Neural cell (in vitro differentiated cells): ENCODE measurements at regions not wholly inside any gene's neighbourhood (a gene's known extent, or its start where the extent isn't known, plus 50 kb on each side); places are given as distances from the start of the nearest gene placed in this dataset.

Experiments
- H2AFZ ChIP-seq: fragments of 200-600, 300-800 bp; sonication (generic), shearing (Covaris generic); 2 replicates; pipeline ENCODE4 v1.6.0; 2014; ENCODE audit warnings: low read depth, mild to moderate bottlenecking, antibody characterized with exemption, low read length, moderate library complexity
- H3F3A ChIP-seq: fragments of 200-600 bp; shearing (Covaris generic); 2 replicates; pipeline ENCODE4 v1.6.1; 2016; ENCODE audit warnings: mild to moderate bottlenecking, moderate library complexity, mixed read lengths, antibody characterized with exemption, low read length; ENCODE audit not compliant: insufficient read depth, poor library complexity, severe bottlenecking
- H3K27ac ChIP-seq: fragments of 200-600, 300-800 bp; sonication (generic), shearing (Covaris generic); 2 replicates; pipeline ENCODE4 v1.5.1; 2014; ENCODE audit warnings: mild to moderate bottlenecking, low read length, moderate library complexity
- H3K27me3 ChIP-seq: fragments of 300-800, 200-600 bp; sonication (generic), shearing (Covaris generic); 2 replicates; pipeline ENCODE4 v1.6.0; 2014; ENCODE audit warnings: mild to moderate bottlenecking, low read depth, low read length, moderate library complexity; ENCODE audit not compliant: insufficient read depth
- H3K36me3 ChIP-seq: fragments of 300-800, 200-600 bp; sonication (generic), shearing (Covaris generic); 2 replicates; pipeline ENCODE4 v1.5.1; 2014; ENCODE audit warnings: mild to moderate bottlenecking, antibody characterized with exemption, low read length, moderate library complexity; ENCODE audit not compliant: insufficient read depth
- H3K4me2 ChIP-seq: fragments of 300-800, 200-600 bp; sonication (generic), shearing (Covaris generic); 2 replicates; pipeline ENCODE4 v1.6.0; 2014; ENCODE audit warnings: mild to moderate bottlenecking, low read length
- H3K4me3 ChIP-seq: fragments of 300-800, 200-600 bp; sonication (generic), shearing (Covaris generic); 2 replicates; pipeline ENCODE4 v1.5.1; 2014; ENCODE audit warnings: mild to moderate bottlenecking, low read length, moderate library complexity
- H3K79me2 ChIP-seq: fragments of 200-600 bp; shearing (Covaris generic); replicated peaks from 2 replicates; pipeline ENCODE4 v1.6.0; 2014; ENCODE audit warnings: mild to moderate bottlenecking, low read length, moderate library complexity; ENCODE audit not compliant: insufficient read depth
- H3K9ac ChIP-seq: fragments of 300-800, 200-600 bp; sonication (generic), shearing (Covaris generic); 2 replicates; pipeline ENCODE4 v1.6.1; 2016; ENCODE audit warnings: mild to moderate bottlenecking, low read length, mixed read lengths
- H3K9me2 ChIP-seq: fragments of 200-600 bp; shearing (Covaris generic); 2 replicates; pipeline ENCODE4 v1.6.1; 2016; ENCODE audit warnings: mild to moderate bottlenecking, low read length, mixed read lengths; ENCODE audit not compliant: insufficient read depth
- H3K9me3 ChIP-seq: fragments of 200-600, 300-800 bp; sonication (generic), shearing (Covaris generic); 2 replicates; pipeline ENCODE4 v1.6.1; 2016; ENCODE audit warnings: mild to moderate bottlenecking, mixed run types, low read length, moderate library complexity, mixed read lengths
- H4K20me1 ChIP-seq: fragments of 200-600 bp; shearing (Covaris generic); 2 replicates; pipeline ENCODE4 v1.6.1; 2016; ENCODE audit warnings: mild to moderate bottlenecking, mixed run types; ENCODE audit not compliant: insufficient read depth
- CTCF ChIP-seq: fragments of 450-650 bp; IDR thresholded peaks from 2 replicates; pipeline ENCODE4 v1.5.1; 2014; ENCODE audit warnings: antibody characterized with exemption, mild to moderate bottlenecking, moderate library complexity; ENCODE audit not compliant: poor library complexity, severe bottlenecking
- EP300 ChIP-seq: fragments of 450-650 bp; conservative IDR thresholded peaks from 2 replicates; pipeline ENCODE4 v1.6.1; 2014; ENCODE audit warnings: antibody characterized with exemption, mild to moderate bottlenecking, moderate library complexity; ENCODE audit not compliant: poor library complexity, severe bottlenecking
- EZH2 ChIP-seq: fragments of 200-600, 300-800 bp; shearing (Covaris generic), sonication (generic); IDR thresholded peaks from 2 replicates; pipeline ENCODE4 v1.6.1; 2014; ENCODE audit warnings: antibody characterized with exemption, low read length, borderline replicate concordance, mild to moderate bottlenecking; ENCODE audit not compliant: insufficient read depth, poor library complexity, severe bottlenecking
- MXI1 ChIP-seq: fragments of 450-650 bp; conservative IDR thresholded peaks from 2 replicates; pipeline ENCODE4 v1.6.1; 2014; ENCODE audit warnings: antibody characterized with exemption, mild to moderate bottlenecking; ENCODE audit not compliant: poor library complexity, severe bottlenecking
- POLR2AphosphoS5 ChIP-seq: IDR thresholded peaks from 2 replicates; pipeline ENCODE4 v1.6.1; 2012
- RAD21 ChIP-seq: fragments of 450-650 bp; conservative IDR thresholded peaks from 2 replicates; pipeline ENCODE4 v1.6.1; 2014; ENCODE audit warnings: antibody characterized with exemption, mild to moderate bottlenecking, moderate library complexity
- REST ChIP-seq: IDR thresholded peaks from 2 replicates; pipeline ENCODE4 v1.6.1; 2012; ENCODE audit warnings: borderline replicate concordance
- SMC3 ChIP-seq: fragments of 450-650 bp; conservative IDR thresholded peaks from 2 replicates; pipeline ENCODE4 v1.6.1; 2014; ENCODE audit warnings: antibody characterized with exemption, mild to moderate bottlenecking, moderate library complexity; ENCODE audit not compliant: poor library complexity
- TAF1 ChIP-seq: IDR thresholded peaks from 2 replicates; pipeline ENCODE4 v1.6.1; 2012; ENCODE audit warnings: low read depth

DNA sequence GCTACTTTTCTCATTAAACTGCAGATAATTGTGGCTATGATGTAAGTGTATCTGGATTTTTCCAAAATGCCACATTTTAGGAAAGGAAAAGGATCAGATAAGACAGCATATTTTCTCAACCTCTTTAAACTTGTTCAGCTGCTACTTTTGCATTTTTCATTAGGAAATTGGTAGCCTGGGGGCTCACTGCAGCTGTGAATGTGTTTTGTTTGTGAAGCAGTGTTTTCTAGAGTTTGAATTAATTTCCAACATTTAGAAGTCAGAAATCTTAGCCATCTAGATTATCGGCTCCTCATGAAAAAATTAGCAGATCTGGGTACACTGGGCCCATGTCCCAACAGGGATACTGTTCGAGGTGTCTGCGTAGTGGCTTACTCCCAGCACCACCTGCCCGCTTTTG is 56.3 kb upstream of the ZDBF2 start:
- no peak overlapping the region for H3K4me3 ChIP-seq
- peaks cover 4% of the 10 kb centered on the region for H3F3A ChIP-seq
- no peaks in the 10 kb centered on the region for H3K36me3 ChIP-seq
- H3K4me2 ChIP-seq = no peak overlapping the region
- H2AFZ ChIP-seq = no peak overlapping the region
- no peak overlapping the region for H3K9ac ChIP-seq
- H3K27ac ChIP-seq = no peak overlapping the region
- H3K9me2 ChIP-seq = no peaks in the 10 kb centered on the region
- peaks cover 4% of the 10 kb centered on the region for H3K9me3 ChIP-seq
- TF ChIP-seq MXI1 = no peak
- no peaks in the 10 kb centered on the region for H3K79me2 ChIP-seq
- no peaks in the 10 kb centered on the region for H4K20me1 ChIP-seq
- no peaks in the 10 kb centered on the region for H3K27me3 ChIP-seq

GRCh38 chr2:206218796-206219499 is 55.5 kb upstream of the ZDBF2 start:
- Histone ChIP-seq H3F3A (peaks cover 4% of the 10 kb centered on the region), H3K79me2 (no peaks in the 10 kb centered on the region), H3K9ac (no peak overlapping the region), H3K9me3 (peaks cover 4% of the 10 kb centered on the region), H3K4me3 (no peak overlapping the region), H3K9me2 (no peaks in the 10 kb centered on the region), H3K27ac (no peak overlapping the region), H3K4me2 (no peak overlapping the region), H3K27me3 (no peaks in the 10 kb centered on the region), H4K20me1 (no peaks in the 10 kb centered on the region), H3K36me3 (no peaks in the 10 kb centered on the region), H2AFZ (no peak overlapping the region)
- TF ChIP-seq POLR2AphosphoS5 (no peak), SMC3 (no peak), REST (no peak), CTCF (no peak), EP300 (no peak), RAD21 (no peak), TAF1 (no peak), EZH2 (no peak), MXI1 (no peak)

- Histone ChIP-seq H3K27me3 (no peaks in the 10 kb centered on the region), H3K27ac (no peak overlapping the region), H3K79me2 (no peaks in the 10 kb centered on the region), H3K36me3 (no peaks in the 10 kb centered on the region), H2AFZ (no peak overlapping the region), H3F3A (peaks cover 4% of the 10 kb centered on the region), H4K20me1 (no peaks in the 10 kb centered on the region), H3K4me3 (no peak overlapping the region), H3K9ac (no peak overlapping the region), H3K9me2 (no peaks in the 10 kb centered on the region), H3K4me2 (no peak overlapping the region), H3K9me3 (peaks cover 4% of the 10 kb centered on the region)
- TF ChIP-seq POLR2AphosphoS5 (no peak), RAD21 (no peak), EZH2 (no peak), CTCF (no peak), SMC3 (no peak), EP300 (no peak)
These were observed 54.5 kb upstream of the ZDBF2 start for GRCh38 chr2:206219957-206220356.
